IMR-90 (cell line): ENCODE measurements at regions not wholly inside any gene's neighbourhood (a gene's known extent, or its start where the extent isn't known, plus 50 kb on each side); places are given as distances from the start of the nearest gene placed in this dataset.

Experiments used
- ATAC-seq: fragments of 200-7000 bp; cut with Tn5 transposase; 2 replicates; pipeline ENCODE4 v1.9.1; 2020; ENCODE audit warnings: low read depth, mild to moderate bottlenecking, moderate library complexity
- BruUV-seq: library from RNA; stranded (reverse); fragments of 400-500 nt; replicated peaks from 2 replicates; lab custom pipeline; 2021; lab: Mats Ljungman, UMichigan
- CTCF ChIA-PET: fragments of 300-600 bp; formaldehyde crosslinking; extraction: SDS; loops from one replicate; lab custom pipeline; 2021; ENCODE audit warnings: antibody characterized with exemption; lab: Yijun Ruan, JAX
- POLR2A ChIA-PET: fragments of 300-600 bp; sonication (Branson Sonifier 250); formaldehyde crosslinking; loops from one replicate; lab custom pipeline; 2022; ENCODE audit warnings: antibody characterized with exemption; ENCODE audit not compliant: unreplicated experiment; lab: Charles Lee
- DNase-seq: peaks from one replicate; pipeline ENCODE4 v3.0.0; 2013
- H2AFZ ChIP-seq: replicated peaks from 2 replicates; pipeline ENCODE3; 2013; ENCODE audit warnings: low read length, mild to moderate bottlenecking; ENCODE audit not compliant: poor library complexity
- H2AK5ac ChIP-seq: 2 replicates; pipeline ENCODE4 v1.6.1; 2013; ENCODE audit warnings: low read depth, low read length, inconsistent platforms
- H2AK9ac ChIP-seq: replicated peaks from 2 replicates; pipeline ENCODE3; 2013; ENCODE audit warnings: mild to moderate bottlenecking, low read depth, low read length, moderate library complexity; ENCODE audit not compliant: poor library complexity
- H2BK120ac ChIP-seq: 2 replicates; pipeline ENCODE4 v1.6.1; 2013; ENCODE audit warnings: low read depth, low read length, inconsistent platforms
- H2BK15ac ChIP-seq: 3 replicates; pipeline ENCODE4 v1.6.1; 2013; ENCODE audit warnings: low read depth, low read length, inconsistent platforms
- H2BK20ac ChIP-seq: 2 replicates; pipeline ENCODE4 v1.6.1; 2013; ENCODE audit warnings: low read depth, mild to moderate bottlenecking, inconsistent platforms, low read length, moderate library complexity
- H2BK5ac ChIP-seq: 2 replicates; pipeline ENCODE4 v1.6.1; 2013; ENCODE audit warnings: mild to moderate bottlenecking, low read depth, low read length, inconsistent platforms; ENCODE audit not compliant: poor library complexity, severe bottlenecking
- H3K14ac ChIP-seq: replicated peaks from 2 replicates; pipeline ENCODE4 v1.6.1; 2013; ENCODE audit warnings: low read depth, low read length, inconsistent platforms
- H3K18ac ChIP-seq: 2 replicates; pipeline ENCODE4 v1.6.1; 2013; ENCODE audit warnings: low read depth, low read length, control low read depth
- H3K23ac ChIP-seq: 2 replicates; pipeline ENCODE4 v1.6.1; 2013; ENCODE audit warnings: low read depth, low read length, inconsistent platforms
- H3K27ac ChIP-seq: 2 replicates; pipeline ENCODE4 v1.5.1; 2013; ENCODE audit warnings: mild to moderate bottlenecking, control low read depth, low read length; ENCODE audit not compliant: insufficient read depth
- H3K27me3 ChIP-seq: 2 replicates; pipeline ENCODE4 v1.6.1; 2013; ENCODE audit warnings: low read length; ENCODE audit not compliant: control insufficient read depth, insufficient read depth
- H3K36me3 ChIP-seq: 2 replicates; pipeline ENCODE4 v1.6.1; 2013; ENCODE audit warnings: low read length, mixed read lengths; ENCODE audit not compliant: control insufficient read depth, insufficient read depth
- H3K4ac ChIP-seq: 2 replicates; pipeline ENCODE4 v1.6.1; 2013; ENCODE audit warnings: low read depth, low read length, inconsistent platforms
- H3K4me1 ChIP-seq: 2 replicates; pipeline ENCODE4 v1.6.1; 2013; ENCODE audit warnings: low read length, mixed read lengths; ENCODE audit not compliant: control insufficient read depth, insufficient read depth
- H3K4me2 ChIP-seq: 2 replicates; pipeline ENCODE4 v1.6.1; 2013; ENCODE audit warnings: low read depth, mild to moderate bottlenecking, control low read depth, low read length, moderate library complexity
- H3K4me3 ChIP-seq: 2 replicates; pipeline ENCODE4 v1.5.1; 2013; ENCODE audit warnings: low read depth, mild to moderate bottlenecking, control low read depth, low read length, moderate library complexity; ENCODE audit not compliant: insufficient read depth
- H3K56ac ChIP-seq: 2 replicates; pipeline ENCODE4 v1.6.1; 2013; ENCODE audit warnings: low read length, inconsistent platforms; ENCODE audit not compliant: insufficient read depth; ENCODE audit errors: extremely low read depth
- H3K79me1 ChIP-seq, 2 experiments: 2 replicates each; pipeline ENCODE4 v1.6.1; 2013; ENCODE audit warnings: low read length in 2 of 2, inconsistent platforms in 1 of 2, low read depth in 1 of 2
- H3K9ac ChIP-seq: 2 replicates; pipeline ENCODE4 v1.6.1; 2013; ENCODE audit warnings: low read depth, low read length, control low read depth
- H3K9me1 ChIP-seq: 2 replicates; pipeline ENCODE4 v1.6.1; 2013; ENCODE audit warnings: low read length, inconsistent platforms; ENCODE audit not compliant: insufficient read depth
- H3K9me3 ChIP-seq: 2 replicates; pipeline ENCODE4 v1.6.1; 2013; ENCODE audit warnings: low read length; ENCODE audit not compliant: control insufficient read depth, insufficient read depth
- H4K20me1 ChIP-seq: 2 replicates; pipeline ENCODE4 v1.6.1; 2013; ENCODE audit warnings: low read length, inconsistent platforms; ENCODE audit not compliant: insufficient read depth
- H4K5ac ChIP-seq: 2 replicates; pipeline ENCODE4 v1.6.1; 2013; ENCODE audit warnings: mild to moderate bottlenecking, low read depth, low read length, control low read depth
- H4K8ac ChIP-seq, 2 experiments: 2 replicates each; pipeline ENCODE4 v1.6.1; 2013; ENCODE audit warnings: low read depth in 2 of 2, low read length in 2 of 2, control low read depth in 1 of 2, inconsistent platforms in 1 of 2
- H4K91ac ChIP-seq: 2 replicates; pipeline ENCODE4 v1.6.1; 2013; ENCODE audit warnings: low read depth, low read length, inconsistent platforms; ENCODE audit not compliant: insufficient read depth
- BHLHE40 ChIP-seq: fragments of 150-350 bp; IDR thresholded peaks from 2 replicates; pipeline ENCODE4 v1.6.1; 2016; ENCODE audit warnings: mild to moderate bottlenecking, low read depth, low read length
- CEBPB ChIP-seq: IDR thresholded peaks from 2 replicates; pipeline ENCODE4 v1.6.1; 2012; ENCODE audit warnings: low read depth, low read length, improper control_type of control experiment
- CHD1 ChIP-seq: IDR thresholded peaks from 2 replicates; pipeline ENCODE4 v1.6.1; 2012; ENCODE audit warnings: low read depth, low read length, improper control_type of control experiment
- CTCF ChIP-seq: conservative IDR thresholded peaks from 2 replicates; pipeline ENCODE4 v1.5.1; 2012; ENCODE audit warnings: mild to moderate bottlenecking, low read depth, low read length, improper control_type of control experiment
- ELK1 ChIP-seq: fragments of 150-350 bp; IDR thresholded peaks from 2 replicates; pipeline ENCODE4 v1.6.1; 2016; ENCODE audit warnings: low read depth, mild to moderate bottlenecking, low read length, moderate library complexity, borderline replicate concordance
- FOS ChIP-seq: fragments of 150-350 bp; IDR thresholded peaks from 2 replicates; pipeline ENCODE4 v1.6.1; 2016; ENCODE audit warnings: low read depth, low read length
- MAFK ChIP-seq: IDR thresholded peaks from 2 replicates; pipeline ENCODE4 v1.6.1; 2012; ENCODE audit warnings: low read depth, low read length, improper control_type of control experiment
- MAZ ChIP-seq: IDR thresholded peaks from 2 replicates; pipeline ENCODE4 v1.6.1; 2012; ENCODE audit warnings: low read depth, mild to moderate bottlenecking, low read length, improper control_type of control experiment, moderate library complexity, borderline replicate concordance
- MXI1 ChIP-seq: IDR thresholded peaks from 2 replicates; pipeline ENCODE4 v1.6.1; 2012; ENCODE audit warnings: low read depth, mild to moderate bottlenecking, low read length, moderate library complexity, borderline replicate concordance
- NFE2L2 ChIP-seq: fragments of 150-350 bp; IDR thresholded peaks from 2 replicates; pipeline ENCODE4 v1.6.1; 2016; ENCODE audit warnings: low read depth, mild to moderate bottlenecking, low read length
- POLR2A ChIP-seq: IDR thresholded peaks from 2 replicates; pipeline ENCODE4 v1.6.1; 2012; ENCODE audit warnings: mild to moderate bottlenecking, low read depth, low read length
- RAD21 ChIP-seq: IDR thresholded peaks from 2 replicates; pipeline ENCODE4 v1.6.1; 2012; ENCODE audit warnings: low read length, improper control_type of control experiment
- RCOR1 ChIP-seq: IDR thresholded peaks from 2 replicates; pipeline ENCODE4 v1.6.1; 2012; ENCODE audit warnings: mild to moderate bottlenecking, low read length, improper control_type of control experiment; ENCODE audit not compliant: insufficient replicate concordance
- RFX5 ChIP-seq: IDR thresholded peaks from 2 replicates; pipeline ENCODE4 v1.8.0; 2012; ENCODE audit warnings: low read depth, mild to moderate bottlenecking, low read length, moderate library complexity
- SMC3 ChIP-seq: fragments of 150-350 bp; IDR thresholded peaks from 2 replicates; pipeline ENCODE4 v1.6.1; 2016; ENCODE audit warnings: low read depth, mild to moderate bottlenecking, antibody characterized with exemption, low read length, moderate library complexity
- USF2 ChIP-seq: fragments of 150-350 bp; IDR thresholded peaks from 2 replicates; pipeline ENCODE4 v1.6.1; 2017; ENCODE audit warnings: mild to moderate bottlenecking, antibody characterized with exemption, low read length, low read depth
- WGBS, 2 experiments: methylation state at CpG; one replicate each; pipeline versions ENCODE4 v1.1.5 to v1.1.7; 2013; ENCODE audit warnings: missing lambda C conversion rate in 2 of 2; ENCODE audit not compliant: insufficient read length in 1 of 2; ENCODE audit errors: extremely low coverage in 2 of 2; 5-methylcytosine and 5-hydroxymethylcytosine counted together
- dilution Hi-C: fragments of 300-500 bp; cut with HindIII; formaldehyde crosslinking; loops from one replicate; pipeline ENCODE4 v1.14.3; 2018; ENCODE audit warnings: low sequenced_read_pairs; ENCODE audit not compliant: unreplicated experiment
- in situ Hi-C: fragments of 300-500 bp; cut with MboI; formaldehyde crosslinking; loops from 3 replicates; pipeline ENCODE4 v1.14.3; 2019; ENCODE audit warnings: low sequenced_read_pairs, inconsistent platforms, mixed read lengths
- intact Hi-C: fragments of 100-400 bp; cut with micrococcal nuclease; formaldehyde crosslinking; loops from 2 replicates; pipeline ENCODE4 v1.10.0; 2022

- no peak overlapping the region for H2AFZ ChIP-seq
- no peak overlapping the region for H4K8ac ChIP-seq
- no peaks in the 10 kb centered on the region for H4K20me1 ChIP-seq
- no TSS peak for BruUV-seq
- POLR2A ChIA-PET: no interaction called here
- intact Hi-C loops (no loop called here), dilution Hi-C loops (no loop called here), in situ Hi-C loops (no loop called here)
- TF ChIP-seq FOS (no peak), BHLHE40 (no peak), RFX5 (no peak), ELK1 (no peak), CTCF (no peak), SMC3 (no peak), MXI1 (no peak), RCOR1 (no peak), MAFK (no peak), MAZ (no peak), NFE2L2 (no peak), USF2 (no peak), POLR2A (no peak), CEBPB (no peak), CHD1 (no peak), RAD21 (no peak)
- no peak overlapping the region for H3K4me3 ChIP-seq
- no peak overlapping the region for H2BK15ac ChIP-seq
- no peaks in the 10 kb centered on the region for H3K27me3 ChIP-seq
- no peaks in the 10 kb centered on the region for H3K36me3 ChIP-seq
- no peak overlapping the region for H4K5ac ChIP-seq
- no peaks in the 10 kb centered on the region for H3K4me1 ChIP-seq
- no peak overlapping the region for H3K18ac ChIP-seq
- H3K14ac ChIP-seq: no peak overlapping the region
- H3K79me1 ChIP-seq: no peaks in the 10 kb centered on the region
- no peak overlapping the region for H2AK9ac ChIP-seq
- H3K27ac ChIP-seq: no peak overlapping the region
- no peak overlapping the region for H3K23ac ChIP-seq
- WGBS, 2 experiments: no CpG with 5 or more reads among the region's 2 CpGs
- no peak overlapping the region for H2AK5ac ChIP-seq
- H3K4me2 ChIP-seq: no peak overlapping the region
- H2BK5ac ChIP-seq: no peak overlapping the region
- H2BK120ac ChIP-seq: no peak overlapping the region
- H3K9me1 ChIP-seq: no peaks in the 10 kb centered on the region
- no peak overlapping the region for H3K4ac ChIP-seq
- CTCF ChIA-PET: interaction anchor here (0.5 kb wide), 1 partner anchor 231 kb away, joined by 3 read pairs; no protein-coding TSS in a partner anchor
- H3K9me3 ChIP-seq: peaks cover 3% of the 10 kb centered on the region; the same call in 1 of the 2 replicates
- no peak overlapping the region for H3K56ac ChIP-seq
- DNase-seq (no peak), ATAC-seq (no peak)
- no peak overlapping the region for H3K9ac ChIP-seq
- no peak overlapping the region for H4K91ac ChIP-seq
- H2BK20ac ChIP-seq: no peak overlapping the region
These were observed 54.1 kb upstream of the CTNND2 start for GRCh38 chr5:11958321-11958720.
